Jurkat, Clone E6-1 (cell line): ENCODE measurements at regions not wholly inside any gene's neighbourhood (a gene's known extent, or its start where the extent isn't known, plus 50 kb on each side); places are given as distances from the start of the nearest gene placed in this dataset.

Experiments used
- DNase-seq: peaks from one replicate; pipeline ENCODE4 v3.0.0-alpha.2; 2011; ENCODE audit warnings: low read depth, low spot score
- H3K4me3 ChIP-seq: 2 replicates; pipeline ENCODE4 v1.5.1; 2011; ENCODE audit warnings: mild to moderate bottlenecking, low read length, control low read depth, moderate library complexity

- H3K4me3 ChIP-seq, result no peak overlapping the region
- DNase-seq, result no peak
These were observed 279.1 kb upstream of the PLSCR5 start for GRCh38 chr3:146884296-146884695.

GRCh38 chr3:146883288-146883687 is 278.1 kb upstream of the PLSCR5 start:
- H3K4me3 ChIP-seq, result no peak overlapping the region
- no peak for DNase-seq

GRCh38 chr3:146881966-146882760 is 277.0 kb upstream of the PLSCR5 start:
- H3K4me3 ChIP-seq, result no peak overlapping the region
- no peak for DNase-seq

GRCh38 chr3:146881356-146881755 is 276.2 kb upstream of the PLSCR5 start:
- no peak overlapping the region for H3K4me3 ChIP-seq
- no peak for DNase-seq

- H3K4me3 ChIP-seq, result no peak overlapping the region
- no peak for DNase-seq
These were observed 268.6 kb upstream of the PLSCR5 start for GRCh38 chr3:146873748-146874147.

GRCh38 chr3:146865175-146865755 is 260.1 kb upstream of the PLSCR5 start:
- DNase-seq, result no peak
- H3K4me3 ChIP-seq, result no peak overlapping the region

- no peak for DNase-seq
- no peak overlapping the region for H3K4me3 ChIP-seq
These were observed 256.1 kb upstream of the PLSCR5 start for GRCh38 chr3:146861262-146861661.

GRCh38 chr3:146854523-146854922 is 249.4 kb upstream of the PLSCR5 start:
- DNase-seq, result no peak

GRCh38 chr3:146851665-146852064 is 246.5 kb upstream of the PLSCR5 start:
- no peak overlapping the region for H3K4me3 ChIP-seq
- DNase-seq, result no peak

More at GRCh38 chr3:146854523-146854922, 249.4 kb upstream of the PLSCR5 start:
- H3K4me3 ChIP-seq, result no peak overlapping the region

GRCh38 chr3:146845361-146845760 is 240.2 kb upstream of the PLSCR5 start:
- no peak overlapping the region for H3K4me3 ChIP-seq
- no peak for DNase-seq

- no peak overlapping the region for H3K4me3 ChIP-seq
- DNase-seq, result no peak
These were observed 238.3 kb upstream of the PLSCR5 start for GRCh38 chr3:146843476-146843875.

- H3K4me3 ChIP-seq, result no peak overlapping the region
- DNase-seq, result no peak
These were observed 234.7 kb upstream of the PLSCR5 start for GRCh38 chr3:146839727-146840375.

- no peak overlapping the region for H3K4me3 ChIP-seq
- no peak for DNase-seq
These were observed 233.1 kb upstream of the PLSCR5 start for GRCh38 chr3:146838221-146838620.

GRCh38 chr3:146834917-146835316 is 229.8 kb upstream of the PLSCR5 start:
- no peak for DNase-seq
- H3K4me3 ChIP-seq, result no peak overlapping the region

GRCh38 chr3:146832857-146833458 is 227.8 kb upstream of the PLSCR5 start:
- no peak overlapping the region for H3K4me3 ChIP-seq
- no peak for DNase-seq

GRCh38 chr3:146831659-146832058 is 226.5 kb upstream of the PLSCR5 start:
- no peak overlapping the region for H3K4me3 ChIP-seq
- DNase-seq, result no peak

- no peak overlapping the region for H3K4me3 ChIP-seq
- no peak for DNase-seq
These were observed 225.1 kb upstream of the PLSCR5 start for GRCh38 chr3:146830231-146830630.

GRCh38 chr3:146827836-146828235 is 222.7 kb upstream of the PLSCR5 start:
- H3K4me3 ChIP-seq, result no peak overlapping the region
- no peak for DNase-seq

- H3K4me3 ChIP-seq, result no peak overlapping the region
- DNase-seq, result no peak
These were observed 218.5 kb upstream of the PLSCR5 start for GRCh38 chr3:146823622-146824021.

- H3K4me3 ChIP-seq, result no peak overlapping the region
- no peak for DNase-seq
These were observed 213.7 kb upstream of the PLSCR5 start for GRCh38 chr3:146818866-146819265.
